ENCODE measurements at regions not wholly inside any gene's neighbourhood (a gene's known extent, or its start where the extent isn't known, plus 50 kb on each side); places are given as distances from the start of the nearest gene placed in this dataset.
A peak's percentile ranks its signal among the peaks of the same experiment; 100 is the strongest.

- H3K4me3 Mint-ChIP-seq, result no peak overlapping the region
Measured at GRCh38 chr5:27403243-27403882, 365.0 kb upstream of the CDH9 start.

More at GRCh38 chr5:27403243-27403882, 365.0 kb upstream of the CDH9 start:
- Histone ChIP-seq H4K8ac (replicated peaks; ENCODE audit: insufficient read length, low read depth, low read length) (no peak overlapping the region), H3K23ac (ENCODE audit: insufficient read length, low read depth, low read length) (no peak overlapping the region), H2BK15ac (ENCODE audit: low read depth, low read length) (no peak overlapping the region), H3K4me2 (ENCODE audit: insufficient read depth, insufficient read length, low read length) (no peak overlapping the region), H3K4ac (ENCODE audit: low read depth, low read length) (no peak overlapping the region), H2BK5ac (ENCODE audit: insufficient read length, low read length) (no peak overlapping the region), H3T11ph (ENCODE audit: low read length) (no peak overlapping the region), H4K20me1 (ENCODE audit: control insufficient read depth, insufficient read depth, insufficient read length) (no peaks in the 10 kb centered on the region), H3K27ac (ENCODE audit: insufficient read length, low read depth, low read length) (no peak overlapping the region), H3K9me3 (ENCODE audit: control insufficient read depth, low read depth, low read length) (no peaks in the 10 kb centered on the region), H3K9ac (ENCODE audit: extremely low read depth, insufficient read length, low read length) (no peak overlapping the region), H2BK120ac (ENCODE audit: low read depth, low read length, poor library complexity, severe bottlenecking) (no peak overlapping the region), H3K27me3 (ENCODE audit: insufficient read depth, low read length) (no peaks in the 10 kb centered on the region), H3K4me1 (ENCODE audit: insufficient read depth, low read length) (no peaks in the 10 kb centered on the region), H3K23me2 (ENCODE audit: insufficient read length, low read depth, low read length, poor library complexity, severe bottlenecking) (no peaks in the 10 kb centered on the region), H2AFZ (ENCODE audit: low read length) (peak overlapping the region; percentile 29), H4K5ac (ENCODE audit: insufficient read length, low read depth, low read length) (no peak overlapping the region), H3K79me1 (ENCODE audit: insufficient read depth, low read depth, low read length, poor library complexity, severe bottlenecking) (no peaks in the 10 kb centered on the region), H3K79me2 (ENCODE audit: insufficient read depth, low read length) (no peaks in the 10 kb centered on the region), H3K14ac (ENCODE audit: insufficient read depth, low read length) (no peak overlapping the region), H3K18ac (ENCODE audit: insufficient read length, low read depth, low read length) (no peak overlapping the region), H2BK12ac (ENCODE audit: insufficient read length, low read depth, low read length) (no peak overlapping the region), H3K56ac (ENCODE audit: insufficient read length, low read depth, low read length) (no peak overlapping the region), H2BK20ac (ENCODE audit: low read depth, low read length, poor library complexity, severe bottlenecking) (no peak overlapping the region), H4K91ac (ENCODE audit: insufficient read length, low read depth, low read length) (no peak overlapping the region), H2AK5ac (ENCODE audit: insufficient read length, low read length) (no peak overlapping the region)
- DNase-seq, result no peak
- Mint-ChIP-seq H3K27ac (no peak overlapping the region), H3K36me3 (ENCODE audit: insufficient read depth in 1 of 3, low read depth in 3 of 3) (peaks cover 0 to 10% (median 0%) of the 10 kb centered on the region in 3 experiments; a peak in 3 of 7 replicates), H3K9me3 (peaks cover 5% of the 10 kb centered on the region in 2 experiments), H3K27me3 (ENCODE audit: low read depth) (no peaks in the 10 kb centered on the region), H3K4me1 (no peaks in the 10 kb centered on the region)
- TF ChIP-seq CTCF (conservative IDR thresholded peaks at IDR 0.05), result no peak
- no CpG with 5 or more reads among the region's 5 CpGs for WGBS (ENCODE audit: extremely low coverage, insufficient read length, low lambda C conversion rate)

Measured in H9 (cell line).